ENCODE measurements at regions not wholly inside any gene's neighbourhood (a gene's known extent, or its start where the extent isn't known, plus 50 kb on each side); places are given as distances from the start of the nearest gene placed in this dataset.

DNA sequence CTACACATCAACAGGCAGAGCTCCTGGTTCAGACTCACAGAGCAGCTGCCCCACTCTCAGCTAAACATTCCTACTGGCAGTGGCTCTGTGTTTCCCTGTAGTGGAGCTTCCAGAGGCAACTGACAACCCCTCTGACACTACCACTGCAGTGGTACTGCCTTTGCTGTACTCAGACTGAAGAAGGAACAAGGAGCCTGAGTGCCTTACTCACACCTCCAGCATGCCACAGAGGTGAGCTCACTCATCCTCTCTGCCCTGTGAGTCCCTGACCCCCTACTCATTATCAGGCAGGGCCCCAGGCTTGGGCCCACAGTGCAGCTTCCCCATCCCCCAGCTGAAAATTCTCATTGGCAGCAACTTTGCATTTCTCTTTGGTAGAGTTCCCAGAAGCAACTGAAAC lies 240.5 kb upstream of the POF1B start:
- CTCF ChIA-PET (ENCODE audit: partially characterized antibody) = interaction anchor here (2.3 kb wide), 1 partner anchor 9 kb away, joined by 14 read pairs; no protein-coding TSS in a partner anchor
- Histone ChIP-seq H3K4me1 (replicated peaks in 1 of 4; ENCODE audit: control insufficient read depth in 3 of 4, insufficient read depth in 4 of 4, low read length in 3 of 4) (peaks cover 0 to 9% (median 3%) of the 10 kb centered on the region in 4 experiments; a peak in 3 of 7 replicates), H4K91ac (replicated peaks; ENCODE audit: insufficient read length, low read length) (no peak overlapping the region), H2BK120ac (replicated peaks; ENCODE audit: low read depth, low read length) (no peak overlapping the region), H3K18ac (ENCODE audit: extremely low read depth, low read length) (no peak overlapping the region; the same call in none of the 2 replicates), H3K4me3 (ENCODE audit: extremely low read depth in 1 of 4, insufficient read depth in 2 of 4, low read depth in 3 of 4, low read length in 4 of 4) (no peak overlapping the region), H2AK5ac (ENCODE audit: low read depth, low read length) (no peak overlapping the region), H4K20me1 (replicated peaks in 1 of 2; ENCODE audit: control insufficient read depth in 1 of 2, insufficient read depth in 2 of 2, low read length in 2 of 2) (no peaks in the 10 kb centered on the region), H3K4ac (replicated peaks; ENCODE audit: insufficient read length, low read depth, low read length) (no peak overlapping the region), H3K9me3 (ENCODE audit: insufficient read depth in 2 of 2, low read depth in 1 of 2, low read length in 1 of 2) (no peaks in the 10 kb centered on the region), H3K9ac (replicated peaks in 1 of 4; ENCODE audit: extremely low read depth in 1 of 4, low read depth in 3 of 4, low read length in 3 of 4) (no peak overlapping the region), H3K79me1 (ENCODE audit: low read depth, low read length) (no peaks in the 10 kb centered on the region), H2BK20ac (ENCODE audit: low read length) (no peak overlapping the region), H4K5ac (ENCODE audit: insufficient read length, low read depth, low read length) (no peak overlapping the region), H2BK12ac (ENCODE audit: low read depth, low read length) (no peak overlapping the region), H4K8ac (ENCODE audit: extremely low read depth, insufficient read depth, low read length) (peak overlapping the region; percentile 51), H2BK15ac (ENCODE audit: low read length) (no peak overlapping the region), H3K23me2 (ENCODE audit: low read depth, low read length) (no peaks in the 10 kb centered on the region), H2BK5ac (ENCODE audit: low read depth, low read length) (no peak overlapping the region), H3K27ac (ENCODE audit: low read depth, low read length) (no peak overlapping the region), H3K27me3 (replicated peaks in 1 of 4; ENCODE audit: control insufficient read depth in 3 of 4, extremely low read depth in 1 of 4, insufficient read depth in 3 of 4, low read length in 3 of 4) (no peaks in the 10 kb centered on the region), H3K36me3 (ENCODE audit: control insufficient read depth in 2 of 4, insufficient read depth in 4 of 4, low read length in 3 of 4) (no peaks in the 10 kb centered on the region), H3K79me2 (ENCODE audit: control insufficient read depth in 1 of 2, insufficient read depth in 2 of 2, low read length in 2 of 2) (no peaks in the 10 kb centered on the region), H3K4me2 (ENCODE audit: insufficient read depth in 1 of 2, low read depth in 2 of 2, low read length in 2 of 2) (peak overlapping the region in 1 of 2 experiments; percentile 14; a peak in 1 of 4 replicates), H2AFZ (ENCODE audit: low read length) (0 out of 2 replicates have a peak overlapping the region, but pooled peaks have one; percentile 70), H3K14ac (ENCODE audit: insufficient read length) (no peak overlapping the region), H3K56ac (replicated peaks; ENCODE audit: insufficient read length, low read depth, low read length) (no peak overlapping the region), H3K23ac (ENCODE audit: insufficient read length) (no peak overlapping the region)
- TF ChIP-seq EGR1 (IDR thresholded peaks at IDR 0.05; ENCODE audit: borderline replicate concordance, low read depth, low read length) = no peak
- no peak for FAIRE-seq
- no peak for DNase-seq (ENCODE audit: low read depth in 1 of 2, low spot score in 2 of 2)
- POLR2A ChIA-PET (ENCODE audit: partially characterized antibody) = no interaction called here
